GM13977 (cell line): ENCODE measurements at regions not wholly inside any gene's neighbourhood (a gene's known extent, or its start where the extent isn't known, plus 50 kb on each side); places are given as distances from the start of the nearest gene placed in this dataset.

Experiments
- DNase-seq: peaks from one replicate; pipeline ENCODE4 v3.0.0; 2012; ENCODE audit warnings: low spot score
- in situ Hi-C: fragments of 300-500 bp; cut with MboI; formaldehyde crosslinking; loops from one replicate; pipeline ENCODE4 v1.12.0; 2022; ENCODE audit warnings: low sequenced_read_pairs, low pct_unique_long_range_greater_than_20kb, mixed read lengths, inconsistent platforms; ENCODE audit not compliant: unreplicated experiment
- TF ChIP-seq, protein P1 (sequence below): IDR thresholded peaks from 2 replicates; pipeline ENCODE4 v1.5.1; 2012; ENCODE audit warnings: mild to moderate bottlenecking, control low read depth; ENCODE audit not compliant: insufficient read depth; ENCODE audit errors: extremely low read depth, missing control alignments

DNA sequence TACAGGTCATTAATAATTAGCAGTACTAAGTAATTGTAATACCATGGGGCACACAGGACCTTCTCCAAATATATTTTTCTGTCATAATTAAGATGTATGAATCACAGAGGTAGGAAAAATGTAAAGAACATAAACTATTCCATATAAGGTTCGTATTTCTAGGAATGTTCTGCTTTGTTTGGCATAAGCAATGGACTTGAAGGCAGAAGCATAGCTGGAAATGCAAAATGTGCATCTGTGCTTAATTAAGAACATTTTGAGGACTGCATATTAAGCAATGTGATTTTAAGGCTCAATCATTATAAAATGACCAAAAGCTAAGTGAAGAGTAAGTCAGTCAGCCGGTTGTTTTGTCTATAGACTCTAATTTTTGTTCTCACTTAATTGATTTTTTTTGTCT, 123.2 kb downstream of the RBM43 start:
- in situ Hi-C loops = no loop called here
- TF ChIP-seq, protein P1, sequence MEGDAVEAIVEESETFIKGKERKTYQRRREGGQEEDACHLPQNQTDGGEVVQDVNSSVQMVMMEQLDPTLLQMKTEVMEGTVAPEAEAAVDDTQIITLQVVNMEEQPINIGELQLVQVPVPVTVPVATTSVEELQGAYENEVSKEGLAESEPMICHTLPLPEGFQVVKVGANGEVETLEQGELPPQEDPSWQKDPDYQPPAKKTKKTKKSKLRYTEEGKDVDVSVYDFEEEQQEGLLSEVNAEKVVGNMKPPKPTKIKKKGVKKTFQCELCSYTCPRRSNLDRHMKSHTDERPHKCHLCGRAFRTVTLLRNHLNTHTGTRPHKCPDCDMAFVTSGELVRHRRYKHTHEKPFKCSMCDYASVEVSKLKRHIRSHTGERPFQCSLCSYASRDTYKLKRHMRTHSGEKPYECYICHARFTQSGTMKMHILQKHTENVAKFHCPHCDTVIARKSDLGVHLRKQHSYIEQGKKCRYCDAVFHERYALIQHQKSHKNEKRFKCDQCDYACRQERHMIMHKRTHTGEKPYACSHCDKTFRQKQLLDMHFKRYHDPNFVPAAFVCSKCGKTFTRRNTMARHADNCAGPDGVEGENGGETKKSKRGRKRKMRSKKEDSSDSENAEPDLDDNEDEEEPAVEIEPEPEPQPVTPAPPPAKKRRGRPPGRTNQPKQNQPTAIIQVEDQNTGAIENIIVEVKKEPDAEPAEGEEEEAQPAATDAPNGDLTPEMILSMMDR = no peak
- no peak for DNase-seq

DNA sequence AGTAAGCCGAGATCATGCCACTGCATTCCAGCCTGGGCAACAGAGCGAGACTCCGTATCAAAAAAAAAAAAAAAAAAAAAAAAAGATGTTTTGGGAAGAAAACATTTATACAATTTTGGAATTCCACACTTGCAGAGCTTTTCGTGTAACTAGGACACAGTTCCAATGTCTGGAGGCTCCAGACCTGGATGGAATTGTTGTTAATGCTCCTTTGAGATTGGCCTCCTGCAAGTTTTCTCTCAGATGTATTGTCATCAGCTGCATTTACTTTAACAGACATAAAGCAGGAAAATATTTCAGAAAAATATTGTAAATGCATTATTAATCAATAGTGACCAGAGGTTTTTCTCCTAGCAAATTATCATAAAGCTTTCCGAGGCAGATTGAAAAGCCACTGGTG, 124.1 kb downstream of the RBM43 start:
- no peak for DNase-seq
- TF ChIP-seq, protein P1 = no peak
- in situ Hi-C loops = no loop called here

DNA sequence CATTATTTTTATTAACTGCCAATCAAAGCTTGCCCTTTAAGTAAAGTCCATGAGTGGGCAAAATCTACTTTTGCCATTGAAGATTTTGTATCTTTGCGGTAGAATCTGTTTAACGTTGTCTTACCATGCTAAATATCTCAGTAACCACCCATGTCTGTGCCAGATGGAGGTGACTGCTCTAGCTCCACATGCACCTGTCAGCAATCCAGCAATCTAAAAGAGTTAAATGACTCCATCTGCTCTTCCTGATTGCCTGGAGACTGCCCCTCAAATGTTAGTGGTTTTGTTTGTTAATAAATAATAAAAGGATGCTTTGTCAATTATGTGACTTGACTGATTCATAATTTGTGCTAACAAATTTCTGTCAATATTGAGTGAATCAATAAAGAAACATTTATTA, 141.7 kb downstream of the RBM43 start:
- DNase-seq = no peak
- TF ChIP-seq, protein P1 = no peak
- in situ Hi-C loops = no loop called here

DNA sequence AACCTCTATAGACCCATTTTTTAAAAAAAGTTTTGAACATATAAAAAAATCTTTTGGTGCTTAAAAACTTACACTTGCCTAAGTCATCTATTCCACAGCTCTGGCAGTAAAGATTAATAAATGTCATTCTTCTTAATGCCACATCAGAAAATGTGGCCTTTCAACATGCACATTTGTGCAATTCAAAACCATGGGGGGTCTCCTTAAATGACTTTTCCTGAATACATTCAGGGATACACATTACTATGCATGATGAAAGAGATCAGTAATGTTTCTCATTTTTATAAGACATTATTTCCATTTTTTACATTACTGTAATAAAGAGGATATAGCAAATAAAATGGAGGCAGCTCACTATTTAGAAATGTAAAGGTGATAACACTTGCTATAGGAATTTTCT, 142.3 kb downstream of the RBM43 start:
- TF ChIP-seq, protein P1 = no peak
- in situ Hi-C loops = no loop called here
- no peak for DNase-seq

DNA sequence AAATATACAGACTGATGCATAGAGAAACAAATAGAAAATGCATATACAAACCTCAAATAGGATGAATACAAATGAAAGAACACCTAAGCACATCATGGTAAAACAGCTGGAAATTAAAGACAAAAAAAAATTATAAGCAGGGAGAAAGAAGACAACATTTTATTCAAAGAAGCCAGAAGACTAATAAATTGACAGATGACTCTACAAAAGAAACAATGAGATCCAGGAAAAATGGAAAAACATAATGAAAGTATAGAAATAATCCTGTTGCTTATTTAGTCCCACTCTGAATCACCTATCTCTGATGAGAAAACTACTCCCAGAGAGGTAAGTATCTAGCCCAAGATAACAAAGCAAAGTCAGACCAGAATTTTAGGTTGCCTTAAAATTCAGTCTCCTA, 143.4 kb downstream of the RBM43 start:
- in situ Hi-C loops = no loop called here
- TF ChIP-seq, protein P1 = no peak
- DNase-seq = no peak

DNA sequence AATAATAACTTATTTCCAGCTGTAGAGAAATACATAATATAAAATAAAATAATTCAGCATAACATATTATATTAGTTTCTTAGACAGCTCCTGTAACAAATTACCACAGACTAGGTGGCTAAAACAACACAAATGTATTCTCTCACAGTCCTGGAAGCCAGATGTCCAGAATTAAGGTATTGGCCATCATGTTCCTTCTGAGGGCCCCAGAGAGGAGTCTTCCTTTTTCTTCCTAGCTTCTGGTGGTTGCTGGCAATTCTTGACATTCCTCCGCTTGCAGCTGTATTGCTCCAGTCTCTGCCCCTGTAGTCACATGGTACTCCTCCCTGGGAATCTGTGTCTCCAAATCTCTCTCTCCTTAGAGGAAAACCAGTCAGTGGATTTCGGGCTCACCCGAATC, 146.8 kb downstream of the RBM43 start:
- in situ Hi-C loops = no loop called here
- TF ChIP-seq, protein P1 = no peak
- DNase-seq = no peak

DNA sequence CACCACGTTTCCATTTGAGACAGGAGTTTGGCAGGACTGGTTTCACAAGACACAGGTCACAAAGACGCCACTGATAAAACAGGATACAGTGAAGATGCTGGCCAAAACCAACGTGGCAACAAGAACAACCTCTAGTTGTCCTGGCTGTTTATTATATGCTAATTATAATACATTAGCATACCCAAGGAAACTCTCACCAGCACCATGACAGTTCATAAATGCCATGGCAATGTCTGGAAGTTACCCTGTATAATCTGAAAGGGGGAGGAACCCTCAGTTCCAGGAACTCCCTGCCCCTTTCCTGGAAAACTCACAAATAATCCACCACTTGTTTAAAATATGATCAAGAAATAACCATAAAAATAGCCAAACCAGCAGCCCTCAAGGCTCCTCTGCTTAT, 148.3 kb downstream of the RBM43 start:
- TF ChIP-seq, protein P1 = no peak
- in situ Hi-C loops = no loop called here
- no peak for DNase-seq
